ENCODE measurements at regions not wholly inside any gene's neighbourhood (a gene's known extent, or its start where the extent isn't known, plus 50 kb on each side); places are given as distances from the start of the nearest gene placed in this dataset.

DNA sequence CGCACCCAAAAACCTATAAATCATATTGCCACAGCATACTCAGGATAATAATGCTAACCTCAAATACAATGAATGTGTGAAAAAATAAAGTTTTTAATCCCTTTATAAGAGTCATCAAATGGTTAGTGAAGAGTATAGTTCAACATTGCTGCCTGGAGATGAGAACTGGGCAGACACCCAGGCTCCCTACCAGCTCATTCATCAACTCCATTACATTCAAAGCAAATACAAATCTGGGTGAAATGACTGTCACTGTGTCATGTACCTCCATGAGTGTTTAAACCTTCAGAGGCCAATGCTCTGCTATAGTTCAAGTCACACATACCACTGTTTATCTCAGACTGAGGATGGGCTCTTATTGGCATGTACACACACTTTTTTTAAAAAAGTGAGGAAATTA is 167.2 kb upstream of the KCNMB2 start:
- no peaks in the 10 kb centered on the region for H3K36me3 ChIP-seq
- H3K4me1 ChIP-seq (ENCODE audit: control insufficient read depth in 1 of 2, insufficient read depth in 1 of 2, low read depth in 1 of 2, low read length in 1 of 2) = no peaks in the 10 kb centered on the region
- TF ChIP-seq, protein P1, sequence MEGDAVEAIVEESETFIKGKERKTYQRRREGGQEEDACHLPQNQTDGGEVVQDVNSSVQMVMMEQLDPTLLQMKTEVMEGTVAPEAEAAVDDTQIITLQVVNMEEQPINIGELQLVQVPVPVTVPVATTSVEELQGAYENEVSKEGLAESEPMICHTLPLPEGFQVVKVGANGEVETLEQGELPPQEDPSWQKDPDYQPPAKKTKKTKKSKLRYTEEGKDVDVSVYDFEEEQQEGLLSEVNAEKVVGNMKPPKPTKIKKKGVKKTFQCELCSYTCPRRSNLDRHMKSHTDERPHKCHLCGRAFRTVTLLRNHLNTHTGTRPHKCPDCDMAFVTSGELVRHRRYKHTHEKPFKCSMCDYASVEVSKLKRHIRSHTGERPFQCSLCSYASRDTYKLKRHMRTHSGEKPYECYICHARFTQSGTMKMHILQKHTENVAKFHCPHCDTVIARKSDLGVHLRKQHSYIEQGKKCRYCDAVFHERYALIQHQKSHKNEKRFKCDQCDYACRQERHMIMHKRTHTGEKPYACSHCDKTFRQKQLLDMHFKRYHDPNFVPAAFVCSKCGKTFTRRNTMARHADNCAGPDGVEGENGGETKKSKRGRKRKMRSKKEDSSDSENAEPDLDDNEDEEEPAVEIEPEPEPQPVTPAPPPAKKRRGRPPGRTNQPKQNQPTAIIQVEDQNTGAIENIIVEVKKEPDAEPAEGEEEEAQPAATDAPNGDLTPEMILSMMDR (IDR thresholded peaks at IDR 0.05) = no peak

DNA sequence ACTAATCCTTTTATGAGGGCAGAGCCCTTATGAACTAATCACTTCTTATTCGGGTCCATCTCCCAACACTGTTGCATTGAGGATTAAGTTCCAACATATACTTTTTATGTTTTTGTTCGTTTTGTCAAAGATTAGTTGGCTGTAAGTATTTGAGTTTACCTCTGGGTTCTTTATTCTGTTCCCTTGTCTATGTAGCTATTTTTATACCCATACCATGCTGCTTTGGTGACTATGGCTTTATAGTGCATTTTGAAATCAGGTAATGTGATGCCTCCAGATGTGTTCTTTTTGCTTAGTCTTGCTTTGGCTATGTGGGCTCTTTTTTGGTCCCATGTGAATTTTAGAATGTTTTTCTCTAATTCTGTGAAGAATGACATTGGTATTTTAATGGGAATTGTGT is 166.4 kb upstream of the KCNMB2 start:
- H3K27me3 ChIP-seq = no peaks in the 10 kb centered on the region
- no peaks in the 10 kb centered on the region for H3K36me3 ChIP-seq
- H3K4me1 ChIP-seq (ENCODE audit: control insufficient read depth in 1 of 2, insufficient read depth in 1 of 2, low read depth in 1 of 2, low read length in 1 of 2) = no peaks in the 10 kb centered on the region
- TF ChIP-seq, protein P1 (IDR thresholded peaks at IDR 0.05) = no peak
- no peaks in the 10 kb centered on the region for H3K9me3 ChIP-seq
- H3K27ac ChIP-seq = no peak overlapping the region
- H3K4me3 ChIP-seq (ENCODE audit: low read depth in 1 of 2, low read length in 1 of 2) = no peak overlapping the region

More for the DNA sequence above, 167.2 kb upstream of the KCNMB2 start:
- H3K27ac ChIP-seq = no peak overlapping the region
- no peaks in the 10 kb centered on the region for H3K9me3 ChIP-seq
- H3K4me3 ChIP-seq (ENCODE audit: low read depth in 1 of 2, low read length in 1 of 2) = no peak overlapping the region
- no peaks in the 10 kb centered on the region for H3K27me3 ChIP-seq

DNA sequence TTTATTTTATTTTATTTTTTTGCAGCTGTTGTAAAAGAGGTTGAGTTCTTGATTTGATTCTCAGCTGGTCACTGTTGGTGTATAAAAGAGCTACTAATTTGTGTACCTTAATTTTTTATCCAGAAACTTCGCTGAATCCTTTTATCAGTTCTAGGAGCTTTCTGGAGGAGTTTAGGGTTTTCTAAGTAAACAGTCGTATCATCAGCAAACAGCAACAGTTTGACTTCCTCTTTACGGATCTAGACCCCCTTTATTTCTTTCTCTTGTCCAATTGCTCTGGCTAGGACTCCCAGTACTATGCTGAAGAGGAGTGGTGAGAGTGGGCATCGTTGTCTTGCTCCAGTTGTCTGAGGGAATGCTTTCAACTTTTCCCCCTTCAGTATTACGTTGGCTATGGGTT is 165.8 kb upstream of the KCNMB2 start:
- no peaks in the 10 kb centered on the region for H3K36me3 ChIP-seq
- no peaks in the 10 kb centered on the region for H3K4me1 ChIP-seq (ENCODE audit: control insufficient read depth in 1 of 2, insufficient read depth in 1 of 2, low read depth in 1 of 2, low read length in 1 of 2)
- no peaks in the 10 kb centered on the region for H3K27me3 ChIP-seq
- H3K27ac ChIP-seq = no peak overlapping the region
- TF ChIP-seq, protein P1 (IDR thresholded peaks at IDR 0.05) = no peak
- H3K9me3 ChIP-seq = no peaks in the 10 kb centered on the region
- no peak overlapping the region for H3K4me3 ChIP-seq (ENCODE audit: low read depth in 1 of 2, low read length in 1 of 2)

DNA sequence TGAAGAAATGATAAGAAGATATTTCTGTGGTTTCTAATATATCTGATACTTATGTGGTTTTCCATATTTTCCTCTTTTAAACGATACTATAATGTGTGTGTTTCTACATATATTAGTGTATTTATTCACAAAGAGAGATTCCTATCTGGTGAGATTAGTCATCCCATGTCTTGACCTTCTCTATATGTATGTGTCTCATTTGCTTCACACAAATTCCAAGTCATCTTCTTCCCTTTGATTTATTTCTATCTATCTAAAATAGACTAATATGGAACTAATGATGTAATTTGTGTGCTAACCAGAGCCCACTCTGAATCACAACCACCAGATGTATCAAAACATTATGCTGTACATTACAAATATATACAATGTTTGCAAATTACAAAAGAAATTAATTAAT is 154.7 kb upstream of the KCNMB2 start:
- Histone ChIP-seq H3K27ac (no peak overlapping the region), H3K9me3 (no peaks in the 10 kb centered on the region), H3K27me3 (no peaks in the 10 kb centered on the region), H3K4me1 (ENCODE audit: control insufficient read depth in 1 of 2, insufficient read depth in 1 of 2, low read depth in 1 of 2, low read length in 1 of 2) (no peaks in the 10 kb centered on the region), H3K36me3 (no peaks in the 10 kb centered on the region), H3K4me3 (ENCODE audit: low read depth in 1 of 2, low read length in 1 of 2) (no peak overlapping the region)
- TF ChIP-seq, protein P1 (IDR thresholded peaks at IDR 0.05) = no peak

DNA sequence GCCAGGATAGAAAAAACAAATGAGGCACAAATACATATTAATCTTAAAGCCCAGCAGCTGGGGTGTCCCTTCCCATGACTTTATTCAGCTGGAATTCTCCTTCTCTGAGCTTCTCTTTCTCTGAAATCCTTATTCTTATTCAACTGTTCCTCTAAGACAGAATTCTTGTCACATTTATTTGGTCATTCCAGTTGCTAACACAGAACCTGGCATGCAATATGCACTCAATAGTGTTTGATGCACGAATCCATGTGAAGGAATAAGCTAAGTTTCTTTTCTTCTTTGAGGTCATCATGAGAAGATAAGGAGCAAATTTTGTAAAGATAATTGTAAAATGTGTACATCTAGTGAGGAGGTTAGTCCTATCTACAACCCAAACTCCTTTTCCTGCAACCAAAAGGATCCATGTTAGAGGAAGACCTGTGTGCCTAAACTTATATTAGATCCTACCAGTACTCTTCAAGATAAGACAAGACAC is 154.2 kb upstream of the KCNMB2 start:
- Histone ChIP-seq H3K4me1 (ENCODE audit: control insufficient read depth in 1 of 2, insufficient read depth in 1 of 2, low read depth in 1 of 2, low read length in 1 of 2) (no peaks in the 10 kb centered on the region), H3K27ac (no peak overlapping the region), H3K4me3 (ENCODE audit: low read depth in 1 of 2, low read length in 1 of 2) (no peak overlapping the region), H3K27me3 (no peaks in the 10 kb centered on the region), H3K9me3 (no peaks in the 10 kb centered on the region), H3K36me3 (no peaks in the 10 kb centered on the region)
- TF ChIP-seq, protein P1 (IDR thresholded peaks at IDR 0.05) = no peak
